ENCODE measurements at regions not wholly inside any gene's neighbourhood (a gene's known extent, or its start where the extent isn't known, plus 50 kb on each side); places are given as distances from the start of the nearest gene placed in this dataset.

DNA sequence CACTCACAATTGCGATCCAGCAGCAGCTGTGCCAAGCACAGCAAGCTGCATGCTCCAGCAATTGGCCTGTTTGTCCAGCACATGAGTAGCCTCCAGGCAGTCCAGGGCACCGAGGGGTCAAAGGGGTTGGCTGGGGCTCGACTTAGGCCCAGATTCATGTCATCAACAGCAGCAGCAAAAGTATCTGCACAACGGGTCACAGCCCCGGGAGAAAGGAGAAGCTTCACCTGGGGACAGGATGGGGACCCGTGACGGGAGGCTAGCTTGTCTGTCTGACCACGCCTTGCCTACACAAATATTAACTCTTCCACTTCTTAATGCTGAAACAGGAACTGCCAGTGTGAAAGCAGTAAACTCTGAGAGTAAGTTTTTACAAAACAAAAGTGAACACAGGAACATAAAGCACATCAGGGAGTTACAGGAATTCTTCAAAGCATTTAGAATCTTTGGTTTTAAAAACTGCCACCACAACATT lies 191.2 kb downstream of the PIK3R1 start:
- peaks cover 7 to 13% of the 10 kb centered on the region in 2 donors for H3K4me1 Mint-ChIP-seq
- DNase-seq (no peak), ATAC-seq (replicated peaks) (peak; percentile 84)
- no peaks in the 10 kb centered on the region for H3K36me3 Mint-ChIP-seq
- no peaks in the 10 kb centered on the region for H3K27me3 Mint-ChIP-seq
- H3K9me3 Mint-ChIP-seq = no peaks in the 10 kb centered on the region
- H3K27ac Mint-ChIP-seq = peak overlapping the region; percentile 67
- peak overlapping the region in 1 of 2 donors; percentile 29 for H3K4me3 Mint-ChIP-seq

DNA sequence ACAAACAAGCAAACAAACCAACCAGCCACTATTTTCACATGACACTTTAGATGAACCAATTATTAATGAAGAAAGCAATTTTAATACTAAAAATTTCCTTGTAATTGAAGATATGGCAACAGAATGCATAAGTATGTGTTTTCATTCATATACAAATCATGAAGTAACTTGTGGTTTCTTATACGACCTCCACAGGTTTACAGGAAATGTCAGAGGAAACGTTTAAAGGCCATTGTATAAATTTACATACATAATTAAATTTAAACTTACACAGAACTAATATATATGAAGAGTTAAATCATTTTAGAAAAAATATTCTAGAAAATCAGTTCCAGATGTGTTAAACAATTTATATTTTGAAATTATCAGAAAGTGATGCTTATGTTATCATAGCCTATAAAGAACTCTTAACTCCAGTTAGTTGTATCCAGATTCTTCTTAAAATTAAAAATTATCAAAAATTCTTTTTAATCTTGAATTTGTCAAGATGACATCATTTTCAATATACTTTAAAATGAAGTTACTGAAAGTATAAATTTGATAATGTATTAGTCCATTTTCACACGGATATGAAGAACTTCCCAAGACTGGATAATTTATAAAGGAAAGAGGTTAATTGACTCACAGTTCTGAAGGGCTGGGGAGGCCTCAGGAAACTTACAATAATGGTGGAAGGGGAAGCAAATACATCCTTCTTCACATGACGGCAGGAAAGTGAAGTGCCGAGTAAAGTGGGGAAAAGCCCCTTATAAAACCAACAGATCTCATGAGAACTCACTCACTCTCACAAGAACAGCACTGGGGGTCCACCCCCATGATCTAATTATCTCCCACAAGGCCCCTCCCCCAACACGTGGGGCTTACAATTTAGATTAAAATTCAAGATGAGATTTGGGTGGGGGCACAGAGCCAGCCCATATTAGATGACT lies 192.0 kb downstream of the PIK3R1 start:
- H3K27ac Mint-ChIP-seq = no peak overlapping the region
- no peaks in the 10 kb centered on the region for H3K36me3 Mint-ChIP-seq
- H3K9me3 Mint-ChIP-seq = no peaks in the 10 kb centered on the region
- ATAC-seq (replicated peaks) (peak in 1 of 2 donors; percentile 42), DNase-seq (no peak)
- H3K4me1 Mint-ChIP-seq = peaks cover 7 to 13% of the 10 kb centered on the region in 2 donors
- H3K4me3 Mint-ChIP-seq = no peak overlapping the region
- no peaks in the 10 kb centered on the region for H3K27me3 Mint-ChIP-seq

DNA sequence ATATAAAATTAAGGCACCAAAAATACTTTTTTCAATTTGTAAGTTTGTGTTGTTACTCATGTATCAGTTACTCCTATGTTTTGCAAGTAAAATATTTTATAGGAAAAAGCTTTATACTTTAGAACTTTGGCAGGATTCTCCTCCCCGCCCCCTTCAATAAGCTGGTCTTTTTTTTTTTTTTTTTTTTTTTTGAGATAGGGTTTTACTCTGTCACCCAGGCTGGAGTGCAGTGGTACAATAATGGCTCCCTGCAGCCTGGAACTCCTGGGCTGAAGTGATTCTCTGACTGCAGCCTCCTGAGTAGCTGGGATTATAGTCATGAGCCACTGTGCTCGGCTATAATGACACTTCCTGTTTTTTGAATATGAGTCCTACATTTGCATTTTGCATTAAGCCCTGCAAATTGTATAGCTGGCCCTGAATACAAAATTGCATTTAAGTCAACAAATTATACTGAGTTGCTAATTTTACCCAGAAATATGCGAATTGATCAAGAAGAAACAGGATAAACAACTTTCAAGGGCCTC lies 192.9 kb downstream of the PIK3R1 start:
- Mint-ChIP-seq H3K27ac (no peak overlapping the region), H3K4me3 (no peak overlapping the region), H3K4me1 (peaks cover 7 to 13% of the 10 kb centered on the region in 2 donors), H3K27me3 (no peaks in the 10 kb centered on the region), H3K9me3 (no peaks in the 10 kb centered on the region), H3K36me3 (no peaks in the 10 kb centered on the region)
- DNase-seq (no peak), ATAC-seq (replicated peaks) (no peak)

DNA sequence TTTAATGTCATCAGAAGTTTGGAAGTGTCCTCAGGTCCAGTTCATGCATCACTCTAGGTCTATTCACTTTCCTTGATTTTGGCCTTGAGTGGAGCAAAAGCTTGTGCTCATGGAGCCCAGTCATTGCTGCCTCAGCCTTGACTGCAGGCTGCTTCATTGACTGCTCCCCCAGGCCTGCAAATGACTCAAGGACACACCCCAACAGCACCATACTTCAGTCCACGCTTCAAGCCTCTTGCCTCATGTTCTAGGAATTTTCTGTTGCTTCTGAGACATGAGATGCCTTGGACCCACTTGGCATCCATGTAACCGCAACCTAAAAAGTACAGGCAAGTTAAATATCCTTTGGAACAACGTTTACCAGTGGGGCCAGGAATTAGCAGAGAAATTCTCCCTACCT lies 193.7 kb downstream of the PIK3R1 start:
- Mint-ChIP-seq H3K36me3 (no peaks in the 10 kb centered on the region), H3K4me3 (no peak overlapping the region), H3K27me3 (no peaks in the 10 kb centered on the region), H3K27ac (no peak overlapping the region), H3K4me1 (peaks cover 7 to 13% of the 10 kb centered on the region in 2 donors), H3K9me3 (no peaks in the 10 kb centered on the region)
- ATAC-seq (replicated peaks) (no peak), DNase-seq (no peak)

DNA sequence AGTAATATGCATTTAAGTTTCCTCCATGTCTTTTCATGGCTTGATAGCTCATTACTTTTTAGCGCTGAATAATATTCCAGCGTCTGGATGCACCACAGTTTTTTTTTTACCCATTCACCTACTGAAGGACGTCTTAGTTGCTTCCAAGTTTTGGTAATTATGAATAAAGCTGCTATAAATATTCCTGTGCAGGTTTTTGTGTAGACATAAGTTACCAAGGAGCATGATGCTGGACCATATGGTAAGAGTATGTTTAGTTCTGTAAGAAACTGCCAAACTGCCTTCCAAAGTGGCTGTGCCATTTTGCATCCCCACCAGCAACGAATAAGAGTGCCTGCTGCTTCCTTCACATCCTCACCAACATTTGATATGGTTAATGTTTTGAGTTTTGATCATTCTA lies 195.6 kb downstream of the PIK3R1 start:
- no peaks in the 10 kb centered on the region for H3K36me3 Mint-ChIP-seq
- DNase-seq = no peak
- H3K4me1 Mint-ChIP-seq = peaks cover 13 to 17% of the 10 kb centered on the region in 2 donors
- H3K9me3 Mint-ChIP-seq = no peaks in the 10 kb centered on the region
- no peak overlapping the region for H3K27ac Mint-ChIP-seq
- H3K4me3 Mint-ChIP-seq = no peak overlapping the region
- ATAC-seq (replicated peaks) = no peak
- H3K27me3 Mint-ChIP-seq = no peaks in the 10 kb centered on the region

DNA sequence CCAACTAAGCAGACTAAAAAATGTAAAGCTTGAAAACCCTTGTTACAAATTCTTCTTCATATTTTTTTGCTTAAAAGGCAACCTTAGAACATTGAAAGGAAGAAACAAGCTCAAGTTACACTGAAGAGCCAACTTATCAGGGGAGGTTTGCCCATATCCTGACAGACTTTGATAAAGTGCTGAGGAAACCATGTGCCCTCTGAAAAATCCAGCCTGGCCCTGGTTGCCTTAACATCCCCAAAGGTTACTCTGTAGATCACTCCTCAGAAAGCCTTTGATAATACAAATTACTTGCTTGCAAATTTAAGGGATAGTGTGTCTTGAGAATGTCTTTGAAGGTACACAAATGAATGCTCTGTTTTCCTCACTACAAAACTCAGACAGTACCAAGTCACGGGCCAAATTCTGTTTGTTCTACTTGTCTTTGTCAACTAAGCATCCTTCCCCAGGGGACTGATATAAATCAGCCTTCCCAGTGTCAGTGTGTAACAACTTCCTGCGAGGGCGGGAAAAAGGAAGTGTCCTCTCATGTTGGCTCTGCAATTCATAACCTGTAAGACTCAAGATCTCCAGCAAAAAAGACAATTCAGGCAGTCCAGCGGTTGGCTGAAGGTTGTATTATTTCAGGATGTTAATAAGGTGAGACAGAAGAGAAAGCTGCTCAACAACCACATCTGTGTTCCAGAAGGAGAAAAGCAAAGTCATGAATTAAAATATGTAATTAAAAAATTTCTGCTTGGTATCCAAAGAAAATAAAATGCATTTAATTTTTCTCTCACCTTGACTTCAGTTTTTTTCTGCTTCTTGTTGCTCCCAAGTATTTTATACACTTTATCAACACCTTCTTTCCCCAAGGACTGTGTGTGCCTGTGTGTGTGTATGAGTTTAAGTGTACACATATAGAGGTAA lies 199.9 kb downstream of the PIK3R1 start:
- no peaks in the 10 kb centered on the region for H3K36me3 Mint-ChIP-seq
- H3K27ac Mint-ChIP-seq = no peak overlapping the region
- DNase-seq (no peak), ATAC-seq (replicated peaks) (no peak)
- H3K27me3 Mint-ChIP-seq = no peaks in the 10 kb centered on the region
- H3K9me3 Mint-ChIP-seq = no peaks in the 10 kb centered on the region
- H3K4me3 Mint-ChIP-seq = no peak overlapping the region
- peaks cover 8 to 14% of the 10 kb centered on the region in 2 donors for H3K4me1 Mint-ChIP-seq

DNA sequence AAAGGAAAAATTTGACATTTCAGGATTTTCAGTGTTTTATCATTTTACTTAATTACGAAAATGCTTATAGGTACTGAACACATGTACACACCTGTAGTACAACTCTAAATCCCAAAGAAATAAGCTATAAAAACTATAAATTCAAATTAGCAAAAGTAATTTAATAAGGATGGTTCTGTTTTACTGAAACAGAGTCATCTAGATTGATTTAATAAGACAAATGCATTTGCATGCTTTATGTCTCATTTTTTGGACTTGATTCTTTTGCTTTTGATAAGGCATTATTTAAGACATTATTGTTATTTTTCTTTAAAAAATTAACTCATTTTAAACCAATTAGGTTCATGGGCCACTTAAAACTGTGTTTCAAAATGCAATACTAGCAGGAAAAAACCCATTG lies 201.2 kb downstream of the PIK3R1 start:
- DNase-seq (no peak), ATAC-seq (replicated peaks) (no peak)
- H3K27me3 Mint-ChIP-seq = no peaks in the 10 kb centered on the region
- no peaks in the 10 kb centered on the region for H3K36me3 Mint-ChIP-seq
- H3K27ac Mint-ChIP-seq = no peak overlapping the region
- H3K9me3 Mint-ChIP-seq = no peaks in the 10 kb centered on the region
- H3K4me3 Mint-ChIP-seq = no peak overlapping the region
- peaks cover 8 to 22% of the 10 kb centered on the region in 2 donors for H3K4me1 Mint-ChIP-seq

DNA sequence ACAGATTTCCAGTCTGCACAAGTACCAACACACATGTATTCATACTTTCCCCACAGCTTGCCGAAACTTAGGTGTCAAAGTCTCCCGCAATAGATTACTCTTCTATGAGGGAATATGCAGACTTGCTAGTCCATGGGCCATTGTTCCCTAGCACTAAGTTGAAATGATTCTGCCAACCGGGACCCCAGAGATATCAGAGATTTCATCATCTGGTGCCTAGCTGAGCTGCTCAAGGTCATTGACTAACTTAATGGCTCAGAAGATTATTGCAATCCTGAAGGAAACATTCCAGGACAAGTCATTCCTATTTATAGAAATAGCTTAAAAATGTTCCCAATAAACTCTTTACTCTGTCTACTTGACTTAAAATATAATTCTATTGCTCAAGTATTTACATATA lies 202.6 kb downstream of the PIK3R1 start:
- Mint-ChIP-seq H3K27me3 (no peaks in the 10 kb centered on the region), H3K36me3 (no peaks in the 10 kb centered on the region), H3K4me1 (peaks cover 17 to 34% of the 10 kb centered on the region in 2 donors), H3K4me3 (no peak overlapping the region), H3K9me3 (no peaks in the 10 kb centered on the region), H3K27ac (no peak overlapping the region)
- no peak for ATAC-seq (replicated peaks)
- no peak for DNase-seq

DNA sequence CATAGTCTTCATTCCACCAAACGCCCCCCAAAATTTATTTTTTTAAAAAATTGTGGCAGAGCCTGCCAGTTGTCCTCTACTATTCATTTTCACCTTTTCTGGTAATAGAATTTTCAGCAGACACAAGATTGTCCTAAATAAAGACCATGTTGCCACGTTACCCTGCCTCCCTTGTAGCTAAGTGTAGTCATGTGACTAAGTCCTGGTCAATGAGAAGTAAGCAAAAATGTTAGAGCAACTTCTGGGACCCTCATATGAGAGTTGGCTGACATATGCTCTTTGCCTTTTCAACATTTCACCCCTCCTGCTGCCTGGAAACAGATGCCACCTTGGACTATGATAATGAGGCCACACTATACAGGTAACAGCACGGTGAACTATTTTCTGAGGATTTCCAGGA lies 203.1 kb downstream of the PIK3R1 start:
- Mint-ChIP-seq H3K27ac (no peak overlapping the region), H3K9me3 (no peaks in the 10 kb centered on the region), H3K4me1 (peaks cover 19 to 39% of the 10 kb centered on the region in 2 donors), H3K27me3 (no peaks in the 10 kb centered on the region), H3K36me3 (no peaks in the 10 kb centered on the region), H3K4me3 (no peak overlapping the region)
- DNase-seq = no peak
- no peak for ATAC-seq (replicated peaks)

DNA sequence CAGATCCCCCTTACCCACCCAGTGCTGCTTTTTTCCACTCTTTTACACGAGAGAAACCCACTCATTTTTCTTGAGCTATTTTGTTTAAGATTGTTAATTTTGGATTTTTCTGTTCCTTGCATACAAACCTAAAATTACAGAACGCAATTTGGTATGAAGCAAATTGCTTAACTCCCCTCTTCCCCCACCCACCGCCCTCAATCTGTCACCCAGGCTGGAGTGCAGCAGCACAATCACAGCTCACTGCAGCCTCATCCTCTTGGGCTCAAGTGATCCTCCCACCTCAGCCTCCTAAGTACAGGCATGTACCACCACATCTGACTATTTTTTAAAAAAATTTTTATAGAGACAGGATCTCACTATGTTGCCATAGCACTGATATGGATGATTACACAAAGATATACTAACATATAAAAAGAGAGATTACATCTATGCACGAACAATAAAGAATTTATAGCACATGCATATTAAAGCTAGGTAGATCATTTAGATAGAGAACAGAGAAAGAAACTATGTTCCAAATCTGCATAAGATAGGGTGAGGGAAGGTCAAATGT lies 203.6 kb downstream of the PIK3R1 start:
- H3K4me3 Mint-ChIP-seq = no peak overlapping the region
- no peak overlapping the region for H3K27ac Mint-ChIP-seq
- H3K4me1 Mint-ChIP-seq = peaks cover 21 to 44% of the 10 kb centered on the region in 2 donors
- H3K9me3 Mint-ChIP-seq = no peaks in the 10 kb centered on the region
- ATAC-seq (replicated peaks) (no peak), DNase-seq (no peak)
- H3K27me3 Mint-ChIP-seq = no peaks in the 10 kb centered on the region
- no peaks in the 10 kb centered on the region for H3K36me3 Mint-ChIP-seq

DNA sequence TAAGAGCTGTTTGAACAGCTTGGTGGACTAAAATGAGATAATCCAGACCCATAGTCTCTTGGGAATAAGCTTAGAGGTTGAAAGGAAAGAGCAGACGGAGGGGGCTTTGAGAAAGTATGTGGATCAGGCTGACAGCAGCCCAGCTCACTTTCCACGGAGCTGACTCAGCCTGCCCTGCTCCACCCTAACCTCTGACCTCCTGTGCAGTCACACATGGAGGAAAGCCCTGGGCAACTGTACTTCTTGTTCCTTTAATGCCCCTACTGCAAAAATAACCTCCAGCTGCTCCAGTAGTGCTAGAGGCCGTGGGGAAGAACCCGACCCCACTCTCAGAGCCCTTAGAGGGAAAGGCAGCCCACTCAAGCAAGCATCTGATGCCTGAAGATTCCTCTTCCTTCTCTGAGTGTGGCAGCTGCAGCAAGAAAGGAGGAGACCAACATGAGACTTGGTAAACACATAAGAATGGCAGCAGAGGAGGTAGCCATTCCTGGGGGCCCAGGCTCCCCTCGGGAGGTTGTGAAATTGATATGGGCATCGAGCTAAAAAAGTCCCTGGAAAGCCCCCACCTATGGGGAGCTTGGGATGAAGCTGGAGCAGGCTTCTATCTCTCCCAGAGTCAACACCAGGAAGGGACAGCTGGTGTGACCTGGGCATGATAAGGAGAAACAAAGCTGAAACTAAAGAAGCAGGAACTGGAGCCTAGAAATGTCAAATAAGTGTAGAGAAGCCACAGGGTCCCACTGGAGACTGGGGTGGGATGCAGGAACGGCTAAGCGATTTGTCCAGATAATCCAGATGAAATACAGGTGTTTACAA lies 204.3 kb downstream of the PIK3R1 start:
- DNase-seq (no peak), ATAC-seq (replicated peaks) (no peak)
- H3K27me3 Mint-ChIP-seq = no peaks in the 10 kb centered on the region
- H3K9me3 Mint-ChIP-seq = no peaks in the 10 kb centered on the region
- no peak overlapping the region for H3K27ac Mint-ChIP-seq
- H3K36me3 Mint-ChIP-seq = no peaks in the 10 kb centered on the region
- H3K4me3 Mint-ChIP-seq = no peak overlapping the region
- H3K4me1 Mint-ChIP-seq = peaks cover 24 to 48% of the 10 kb centered on the region in 2 donors

DNA sequence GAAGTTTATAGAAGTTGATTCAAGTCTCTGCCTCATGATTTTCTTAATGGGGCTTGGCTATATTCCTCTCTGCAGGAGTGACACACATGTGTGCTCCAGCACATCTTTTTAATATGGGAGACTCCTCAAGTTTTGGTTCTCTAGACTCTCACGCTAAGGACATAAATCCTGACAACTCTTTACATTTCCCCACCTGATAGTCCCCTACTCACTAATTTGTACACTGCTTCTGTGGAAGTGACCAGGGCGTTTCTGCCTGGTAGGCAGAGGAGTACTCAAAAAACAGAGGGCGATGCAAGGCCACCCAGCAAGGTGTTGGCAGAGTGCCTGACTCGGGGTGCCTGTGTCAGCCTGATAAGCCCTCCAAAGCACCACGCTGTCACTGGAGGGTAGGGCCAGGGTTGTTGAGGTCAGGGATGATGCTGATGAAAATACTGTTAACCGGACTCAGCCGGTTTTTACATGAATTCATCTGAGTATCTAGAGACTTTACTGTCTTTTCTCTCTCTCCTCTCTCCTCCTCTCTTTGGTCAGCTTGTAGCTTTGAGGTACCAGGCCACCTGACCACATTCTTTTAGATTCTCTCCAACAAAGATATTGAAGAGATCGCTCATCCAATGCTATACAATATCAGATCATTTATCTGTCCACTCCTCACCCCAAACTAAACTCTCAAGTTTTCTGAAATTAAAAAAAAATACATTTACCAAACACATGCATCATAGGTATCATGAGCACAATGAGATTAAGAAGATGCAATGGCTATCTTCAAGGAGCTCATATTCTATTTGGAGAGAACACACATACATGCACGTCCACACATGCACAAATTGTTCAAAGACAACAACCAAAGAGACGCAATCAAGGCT lies 205.2 kb downstream of the PIK3R1 start:
- no peak for DNase-seq
- peaks cover 28 to 51% of the 10 kb centered on the region in 2 donors for H3K4me1 Mint-ChIP-seq
- no peaks in the 10 kb centered on the region for H3K36me3 Mint-ChIP-seq
- H3K9me3 Mint-ChIP-seq = no peaks in the 10 kb centered on the region
- no peak for ATAC-seq (replicated peaks)
- H3K27ac Mint-ChIP-seq = no peak overlapping the region
- no peaks in the 10 kb centered on the region for H3K27me3 Mint-ChIP-seq
- no peak overlapping the region for H3K4me3 Mint-ChIP-seq
